ENCODE measurements at regions not wholly inside any gene's neighbourhood (a gene's known extent, or its start where the extent isn't known, plus 50 kb on each side); places are given as distances from the start of the nearest gene placed in this dataset.
"Not testable (repeated sequence)": the region's sequence is repeated elsewhere in the genome, so short reads cannot be mapped to it uniquely, and the experiment has no call there.

DNA sequence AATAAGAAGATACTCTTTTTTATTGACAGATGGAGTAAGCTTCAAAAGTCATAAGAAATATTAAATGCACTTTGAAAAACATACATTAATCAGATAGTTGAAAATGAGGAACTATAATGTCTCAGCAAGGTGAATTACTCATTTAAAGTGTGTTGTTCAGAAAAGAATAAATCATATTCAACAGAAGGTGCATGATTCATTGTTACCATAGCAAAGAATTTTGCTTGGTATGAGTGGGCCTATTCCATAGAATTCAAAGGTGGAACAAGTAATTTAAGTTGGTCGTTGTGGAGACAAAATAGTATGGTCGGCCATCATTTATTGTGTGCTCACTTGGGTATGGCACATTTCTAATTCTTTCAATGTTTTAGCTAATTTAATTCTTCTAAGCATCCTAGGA, 1920.2 kb upstream of the CDH9 start:
- no peak for DNase-seq

- no peak for DNase-seq
Measured at GRCh38 chr5:28957450-28957849, 1919.1 kb upstream of the CDH9 start.

DNA sequence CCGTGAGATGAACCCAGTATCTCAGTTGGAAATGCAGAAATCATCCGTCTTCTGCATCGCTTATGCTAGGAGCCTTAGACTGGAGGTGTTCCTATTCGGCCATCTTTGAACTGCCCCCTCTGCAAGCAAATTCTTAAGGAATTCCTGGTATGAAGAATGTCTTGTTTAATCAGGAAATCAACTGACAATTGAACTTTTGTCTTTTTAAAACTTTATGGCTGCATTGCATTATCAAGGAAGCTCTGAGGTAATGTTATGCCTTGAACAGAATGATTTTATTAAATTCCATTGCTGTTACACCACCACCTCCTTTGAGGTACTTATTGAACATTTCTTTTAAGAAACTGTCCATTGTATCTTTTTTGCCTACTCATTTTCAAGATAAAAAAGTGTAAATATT, 1915.7 kb upstream of the CDH9 start:
- DNase-seq, result no peak

GRCh38 chr5:28947865-28948264, 1909.5 kb upstream of the CDH9 start:
- DNase-seq, result no peak

DNA sequence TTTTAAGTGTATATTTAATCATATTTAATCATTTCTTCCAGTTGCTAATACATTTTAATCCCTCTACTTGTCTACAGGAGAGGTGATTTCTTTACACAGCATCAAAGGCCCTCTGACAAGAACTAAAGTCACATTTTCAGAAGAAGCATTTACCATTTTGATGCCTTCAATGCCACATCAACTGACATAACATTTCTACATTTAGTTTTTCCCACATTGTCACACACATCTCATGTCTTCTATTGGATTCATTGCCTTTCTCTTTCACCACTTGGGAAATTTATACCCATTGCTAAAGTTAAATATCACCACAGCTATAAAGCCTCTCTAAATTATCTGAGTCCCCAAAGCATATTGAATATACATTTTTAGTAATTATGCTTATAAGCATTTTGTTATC, 1907.5 kb upstream of the CDH9 start:
- no peak for DNase-seq

- not testable (repeated sequence) for DNase-seq
Measured at GRCh38 chr5:28929366-28929765, 1891.0 kb upstream of the CDH9 start.

DNA sequence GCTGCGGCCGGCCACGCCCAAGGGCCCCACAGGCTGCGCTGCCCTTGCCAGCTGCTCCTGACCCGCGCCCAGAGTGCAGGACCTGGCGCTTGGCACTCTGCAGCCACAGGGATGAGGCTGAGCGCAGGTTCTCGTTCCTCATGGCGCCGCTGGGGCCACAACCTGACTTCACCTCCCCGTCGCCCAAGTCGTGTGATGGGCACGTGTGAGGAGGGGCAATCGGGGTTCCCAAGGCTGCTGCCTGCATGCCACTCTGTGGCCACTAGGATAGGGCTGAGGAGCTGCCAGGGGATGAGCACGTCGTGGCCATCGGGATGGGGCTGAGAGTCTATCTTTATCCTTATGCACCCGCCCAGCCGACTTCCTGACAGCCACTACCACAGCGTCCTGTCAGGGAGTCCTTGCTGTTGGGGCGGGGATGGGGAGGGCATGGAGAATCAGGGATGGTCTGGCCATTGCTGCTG, 1890.0 kb upstream of the CDH9 start:
- DNase-seq, result not testable (repeated sequence)

GRCh38 chr5:28927559-28928326, 1889.4 kb upstream of the CDH9 start:
- DNase-seq, result no peak

DNA sequence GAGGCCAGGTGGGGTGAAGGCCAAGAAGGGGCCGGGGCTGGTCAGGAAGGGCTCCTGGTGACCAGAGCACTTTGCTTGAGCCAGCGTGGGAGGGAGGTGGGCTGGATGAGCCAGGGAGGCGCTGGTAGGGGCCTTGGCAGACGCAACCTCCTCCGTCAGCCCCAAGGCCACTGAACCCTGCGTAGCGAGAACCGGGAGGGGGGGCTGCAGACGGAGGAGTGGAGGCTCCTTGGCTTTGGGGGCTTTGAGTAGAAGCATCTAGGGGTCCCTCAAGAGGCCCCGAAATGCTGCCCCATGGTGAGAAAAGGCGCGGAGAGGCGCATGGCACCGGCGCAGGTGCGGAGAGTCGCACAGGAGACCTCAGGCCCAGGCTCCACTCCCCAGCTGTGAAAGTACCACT, 1888.0 kb upstream of the CDH9 start:
- DNase-seq, result no peak

GRCh38 chr5:28917631-28918030, 1879.2 kb upstream of the CDH9 start:
- no peak for DNase-seq

- no peak for DNase-seq
Measured at GRCh38 chr5:28914297-28914696, 1875.9 kb upstream of the CDH9 start.

GRCh38 chr5:28903643-28904042, 1865.3 kb upstream of the CDH9 start:
- DNase-seq, result no peak

- no peak for DNase-seq
Measured at GRCh38 chr5:28896949-28897348, 1858.6 kb upstream of the CDH9 start.

DNA sequence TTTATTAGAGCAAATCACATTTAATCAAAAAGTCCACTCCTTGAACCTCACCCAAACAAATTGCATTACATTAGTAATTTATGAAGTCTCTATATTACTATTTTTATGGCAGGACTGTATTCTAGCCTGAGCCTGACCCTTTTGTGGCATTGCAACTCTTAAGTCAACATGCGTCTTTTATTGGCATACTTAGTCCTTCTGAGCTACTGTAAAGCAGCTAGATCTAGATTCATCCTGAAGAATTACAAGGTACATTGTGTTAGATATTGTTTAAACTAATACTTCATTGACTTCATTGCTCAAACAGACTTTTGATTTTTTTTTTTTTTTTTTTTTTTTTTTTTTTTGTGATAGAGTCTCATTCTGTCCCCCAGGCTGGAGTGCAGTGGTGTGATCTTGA, 1842.5 kb upstream of the CDH9 start:
- no peak for DNase-seq

DNA sequence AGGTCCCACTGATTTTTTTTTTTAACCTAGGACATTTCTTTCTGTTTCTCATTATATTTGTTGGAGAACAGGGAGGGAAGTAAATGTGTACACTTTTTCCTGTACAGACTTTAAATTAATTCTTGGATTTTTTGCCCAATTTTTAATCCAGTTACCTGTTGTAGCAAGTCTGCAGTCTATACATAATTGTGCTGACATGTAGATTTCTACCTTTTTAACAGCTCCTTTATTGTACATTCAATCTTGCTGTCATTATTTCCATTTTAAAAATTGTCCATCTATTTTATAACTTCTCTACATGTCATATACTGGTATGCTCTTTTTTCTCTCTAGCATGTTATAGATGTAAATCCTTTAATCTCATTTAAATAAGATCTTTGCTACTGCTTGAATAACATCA, 1838.7 kb upstream of the CDH9 start:
- DNase-seq, result no peak

- DNase-seq, result no peak
Measured at GRCh38 chr5:28864006-28864405, 1825.6 kb upstream of the CDH9 start.

DNA sequence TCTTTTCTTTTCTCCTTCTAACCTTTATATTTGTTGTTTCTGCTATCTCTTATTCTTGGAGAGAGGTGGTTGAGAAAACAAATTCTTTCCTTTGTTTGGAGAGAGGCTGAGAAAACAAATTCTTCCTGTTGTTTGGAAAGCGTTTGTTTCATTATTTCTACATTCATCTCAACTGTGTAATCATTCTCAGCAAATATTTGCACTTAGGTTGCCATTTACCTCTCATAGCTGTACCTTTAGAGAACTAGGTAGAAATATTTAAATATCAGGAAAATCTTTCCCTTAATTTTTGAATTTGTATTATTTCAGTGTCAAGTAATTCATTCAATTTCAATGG, 1824.4 kb upstream of the CDH9 start:
- no peak for DNase-seq

DNA sequence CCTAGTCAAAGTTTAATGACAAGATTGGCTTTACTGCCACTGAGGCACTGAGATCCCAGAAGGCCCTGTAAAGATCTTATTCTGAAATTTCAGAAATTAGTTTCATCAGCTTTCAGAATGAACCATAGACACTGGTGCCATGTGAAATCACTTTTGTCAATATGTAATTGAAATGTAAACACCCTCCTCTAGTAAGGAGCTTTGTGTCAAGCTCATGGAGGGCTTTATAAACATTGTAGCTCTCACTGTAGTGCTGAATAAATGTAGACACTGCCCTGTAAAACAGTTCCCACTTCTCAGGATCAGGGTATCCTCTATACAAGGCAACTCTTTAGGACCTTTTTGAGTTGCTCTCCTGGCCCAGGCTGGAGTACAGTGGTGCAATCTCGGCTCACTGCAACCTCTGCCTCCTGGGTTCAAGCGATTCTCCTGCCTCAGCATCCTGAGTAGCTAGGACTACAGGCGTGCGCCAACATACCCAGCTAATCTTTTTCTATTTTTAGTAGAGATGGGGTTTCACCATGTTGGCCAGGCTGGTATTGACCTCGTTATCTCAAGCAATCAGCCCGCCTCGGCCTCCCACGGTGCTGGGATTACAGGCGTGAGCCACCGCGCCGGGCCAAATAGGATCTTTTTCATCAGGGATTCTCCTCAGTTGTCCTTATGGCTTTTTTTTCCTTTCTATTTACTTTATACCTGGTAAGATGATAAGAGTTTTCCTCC, 1823.9 kb upstream of the CDH9 start:
- DNase-seq, result no peak

GRCh38 chr5:28855626-28856025, 1817.2 kb upstream of the CDH9 start:
- no peak for DNase-seq

DNA sequence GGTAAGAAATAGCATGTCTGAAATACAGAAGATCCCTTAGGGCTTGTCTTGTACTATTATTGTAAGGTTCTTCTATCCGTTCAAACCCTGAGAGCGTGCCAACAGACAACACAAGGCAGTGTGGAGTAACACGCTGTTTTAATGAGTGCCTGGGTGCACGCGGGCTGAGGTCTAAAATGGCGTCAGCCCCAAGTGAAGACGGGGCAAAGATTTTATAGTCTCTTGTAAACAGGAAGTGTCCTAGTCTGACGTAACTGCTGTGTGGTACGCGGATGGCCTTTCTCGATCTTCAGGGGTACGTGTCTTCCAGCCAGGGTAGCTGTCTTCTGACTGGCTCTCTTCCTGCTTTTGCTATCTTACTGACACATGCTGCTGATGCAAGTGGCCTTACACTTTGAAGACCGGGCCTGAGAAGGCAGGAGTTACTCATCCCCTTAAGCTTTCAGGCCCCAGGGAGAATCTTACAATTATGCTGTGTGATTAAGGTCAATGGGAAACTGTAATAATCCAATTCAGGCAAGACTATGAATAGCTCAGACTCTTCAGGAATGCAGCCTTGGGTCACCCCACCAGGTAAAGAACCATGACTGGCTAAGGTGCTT, 1812.0 kb upstream of the CDH9 start:
- DNase-seq, result no peak

DNA sequence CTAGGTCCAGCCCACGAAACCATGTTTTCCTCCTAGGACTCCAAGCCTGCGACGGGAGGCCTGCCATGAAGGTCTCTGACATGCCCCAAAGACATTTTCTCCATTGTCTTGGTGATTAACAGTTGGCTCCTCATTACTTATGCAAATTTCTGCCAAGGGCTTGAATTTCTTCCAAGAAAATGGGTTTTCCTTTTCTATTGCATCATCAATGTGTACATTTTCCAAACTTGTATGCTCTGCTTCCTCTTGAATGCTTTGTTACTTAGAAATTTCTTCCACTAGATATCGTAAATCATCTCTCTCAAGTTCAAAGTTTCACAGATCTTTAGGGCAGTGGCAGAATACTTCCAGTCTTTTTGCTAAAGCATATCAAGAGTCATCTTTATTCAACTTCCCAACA, 1792.7 kb upstream of the CDH9 start:
- no peak for DNase-seq

- DNase-seq, result no peak
Measured at GRCh38 chr5:28823231-28823630, 1784.8 kb upstream of the CDH9 start.

- no peak for DNase-seq
Measured at GRCh38 chr5:28822071-28822470, 1783.7 kb upstream of the CDH9 start.

- no peak for DNase-seq
Measured at GRCh38 chr5:28810751-28811136, 1772.4 kb upstream of the CDH9 start.
